IMR-90 (cell line): ENCODE measurements at regions not wholly inside any gene's neighbourhood (a gene's known extent, or its start where the extent isn't known, plus 50 kb on each side); places are given as distances from the start of the nearest gene placed in this dataset.

ENCODE experiments used
- NFE2L2 ChIP-seq: fragments of 150-350 bp; IDR thresholded peaks from 2 replicates; pipeline ENCODE4 v1.6.1; 2016; ENCODE audit warnings: low read depth, mild to moderate bottlenecking, low read length
- POLR2A ChIP-seq: IDR thresholded peaks from 2 replicates; pipeline ENCODE4 v1.6.1; 2012; ENCODE audit warnings: mild to moderate bottlenecking, low read depth, low read length
- TF ChIP-seq, protein P1 (sequence below): fragments of 150-350 bp; IDR thresholded peaks from 2 replicates; pipeline ENCODE4 v1.6.1; 2016; ENCODE audit warnings: low read depth, mild to moderate bottlenecking, low read length, moderate library complexity, borderline replicate concordance

DNA sequence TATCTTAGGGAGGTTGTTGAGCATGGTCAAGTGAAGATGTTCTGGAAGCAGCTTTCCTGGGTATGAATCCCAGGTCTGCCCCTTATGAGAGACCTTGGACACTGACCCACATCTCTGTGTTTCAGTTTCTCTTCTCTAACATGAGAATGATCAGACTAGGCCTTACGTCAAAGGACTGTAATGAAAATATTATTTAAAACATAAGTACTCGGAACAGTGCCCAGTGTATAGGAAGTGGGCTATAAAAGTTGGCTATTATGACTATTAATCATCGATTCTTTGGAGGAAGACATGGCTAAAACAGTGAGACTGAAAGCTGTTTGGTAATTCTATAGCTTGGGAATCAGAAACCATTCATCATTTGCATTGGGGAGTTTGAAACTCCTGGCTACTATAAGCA is 65.3 kb upstream of the MYO10 start:
- TF ChIP-seq, protein P1, sequence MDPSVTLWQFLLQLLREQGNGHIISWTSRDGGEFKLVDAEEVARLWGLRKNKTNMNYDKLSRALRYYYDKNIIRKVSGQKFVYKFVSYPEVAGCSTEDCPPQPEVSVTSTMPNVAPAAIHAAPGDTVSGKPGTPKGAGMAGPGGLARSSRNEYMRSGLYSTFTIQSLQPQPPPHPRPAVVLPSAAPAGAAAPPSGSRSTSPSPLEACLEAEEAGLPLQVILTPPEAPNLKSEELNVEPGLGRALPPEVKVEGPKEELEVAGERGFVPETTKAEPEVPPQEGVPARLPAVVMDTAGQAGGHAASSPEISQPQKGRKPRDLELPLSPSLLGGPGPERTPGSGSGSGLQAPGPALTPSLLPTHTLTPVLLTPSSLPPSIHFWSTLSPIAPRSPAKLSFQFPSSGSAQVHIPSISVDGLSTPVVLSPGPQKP = no peak
- TF ChIP-seq NFE2L2 (no peak), POLR2A (no peak)
